Calu3 (cell line): ENCODE measurements at regions not wholly inside any gene's neighbourhood (a gene's known extent, or its start where the extent isn't known, plus 50 kb on each side); places are given as distances from the start of the nearest gene placed in this dataset.

Experiments used
- BruUV-seq: library from RNA; stranded (reverse); fragments of 400-500 nt; replicated peaks from 2 replicates; lab custom pipeline; 2021; lab: Mats Ljungman, UMichigan
- CTCF ChIA-PET: fragments of 300-600 bp; sonication (Branson Sonifier 250); formaldehyde crosslinking; loops from one replicate; lab custom pipeline; 2022; ENCODE audit warnings: antibody characterized with exemption; lab: Charles Lee
- DNase-seq: peaks from one replicate; pipeline ENCODE4 v3.0.0; 2022
- H3K27ac Mint-ChIP-seq: one replicate; pipeline ENCODE4 v1.8.0; 2022; ENCODE audit warnings: mixed read lengths; ENCODE audit not compliant: unreplicated experiment
- H3K27me3 Mint-ChIP-seq: one replicate; pipeline ENCODE4 v1.8.0; 2022; ENCODE audit warnings: mixed read lengths; ENCODE audit not compliant: unreplicated experiment
- H3K36me3 Mint-ChIP-seq: one replicate; pipeline ENCODE4 v1.8.0; 2022; ENCODE audit warnings: mild to moderate bottlenecking, moderate library complexity, mixed read lengths; ENCODE audit not compliant: insufficient read depth, unreplicated experiment
- H3K4me1 Mint-ChIP-seq: one replicate; pipeline ENCODE4 v1.8.0; 2022; ENCODE audit warnings: mild to moderate bottlenecking, low read depth, mixed read lengths; ENCODE audit not compliant: unreplicated experiment
- H3K4me3 Mint-ChIP-seq: one replicate; pipeline ENCODE4 v1.8.0; 2022; ENCODE audit warnings: mild to moderate bottlenecking, low read depth, moderate library complexity, mixed read lengths; ENCODE audit not compliant: unreplicated experiment
- H3K9me3 Mint-ChIP-seq: one replicate; pipeline ENCODE4 v1.8.0; 2022; ENCODE audit warnings: low read depth, mixed read lengths; ENCODE audit not compliant: unreplicated experiment
- CTCF ChIP-seq: fragments of 200-600 bp; IDR thresholded peaks from one replicate; pipeline ENCODE4 v1.8.0; 2022; ENCODE audit warnings: antibody characterized with exemption; ENCODE audit not compliant: unreplicated experiment
- intact Hi-C: fragments of 100-400 bp; cut with micrococcal nuclease; formaldehyde crosslinking; loops from one replicate; pipeline ENCODE4 v1.10.0; 2022; ENCODE audit not compliant: unreplicated experiment

DNA sequence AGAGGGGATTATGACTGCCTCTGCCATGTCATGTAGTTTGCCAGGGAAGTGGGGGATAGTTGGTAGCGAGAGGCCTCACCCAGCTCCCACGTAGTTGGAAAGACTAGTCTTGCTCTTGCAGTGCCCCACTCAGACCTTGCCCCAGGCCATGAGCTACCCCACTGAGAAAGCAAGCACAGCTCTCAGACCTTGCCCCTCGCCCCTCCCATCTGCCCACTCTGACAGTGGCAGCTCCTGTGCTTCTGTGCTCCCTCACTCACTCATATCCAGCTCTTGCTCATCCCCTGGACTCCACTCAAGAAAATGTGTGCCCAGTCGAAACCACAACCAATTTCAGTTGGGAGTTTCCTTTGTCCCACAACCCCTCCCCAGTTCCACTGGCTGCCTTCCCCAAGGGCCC, 55.5 kb upstream of the BDKRB2 start:
- H3K27me3 Mint-ChIP-seq, result no peaks in the 10 kb centered on the region
- intact Hi-C loops, result no loop called here
- no peaks in the 10 kb centered on the region for H3K36me3 Mint-ChIP-seq
- H3K27ac Mint-ChIP-seq, result no peak overlapping the region
- no peak for DNase-seq
- no peaks in the 10 kb centered on the region for H3K4me1 Mint-ChIP-seq
- no TSS peak for BruUV-seq
- TF ChIP-seq CTCF, result no peak
- CTCF ChIA-PET, result no interaction called here
- no peak overlapping the region for H3K4me3 Mint-ChIP-seq
- H3K9me3 Mint-ChIP-seq, result no peaks in the 10 kb centered on the region

GRCh38 chr14:96150214-96150613, 54.4 kb upstream of the BDKRB2 start:
- H3K27me3 Mint-ChIP-seq, result no peaks in the 10 kb centered on the region
- H3K27ac Mint-ChIP-seq, result no peak overlapping the region
- DNase-seq, result no peak
- TF ChIP-seq CTCF, result no peak
- no peaks in the 10 kb centered on the region for H3K9me3 Mint-ChIP-seq
- no peak overlapping the region for H3K4me3 Mint-ChIP-seq
- H3K4me1 Mint-ChIP-seq, result no peaks in the 10 kb centered on the region
- CTCF ChIA-PET, result interaction anchor here (0.6 kb wide), 1 partner anchor 622 kb away, joined by 4 read pairs; no protein-coding TSS in a partner anchor
- no peaks in the 10 kb centered on the region for H3K36me3 Mint-ChIP-seq
- no TSS peak for BruUV-seq
- intact Hi-C loops, result no loop called here

GRCh38 chr14:96151242-96151641, 53.4 kb upstream of the BDKRB2 start:
- BruUV-seq, result no TSS peak
- CTCF ChIA-PET, result interaction anchor here (0.7 kb wide), 1 partner anchor 12 kb away, joined by 3 read pairs; no protein-coding TSS in a partner anchor
- no peak overlapping the region for H3K27ac Mint-ChIP-seq
- no peaks in the 10 kb centered on the region for H3K36me3 Mint-ChIP-seq
- DNase-seq, result no peak
- H3K4me1 Mint-ChIP-seq, result no peaks in the 10 kb centered on the region
- no peaks in the 10 kb centered on the region for H3K27me3 Mint-ChIP-seq
- H3K9me3 Mint-ChIP-seq, result no peaks in the 10 kb centered on the region
- intact Hi-C loops, result no loop called here
- no peak overlapping the region for H3K4me3 Mint-ChIP-seq
- no peak for TF ChIP-seq CTCF

GRCh38 chr14:96153003-96153402, 51.6 kb upstream of the BDKRB2 start:
- H3K27ac Mint-ChIP-seq, result no peak overlapping the region
- no peaks in the 10 kb centered on the region for H3K9me3 Mint-ChIP-seq
- BruUV-seq, result no TSS peak

More at GRCh38 chr14:96153003-96153402, 51.6 kb upstream of the BDKRB2 start:
- H3K4me1 Mint-ChIP-seq, result no peaks in the 10 kb centered on the region
- no peaks in the 10 kb centered on the region for H3K36me3 Mint-ChIP-seq
- no peak for TF ChIP-seq CTCF
- CTCF ChIA-PET, result no interaction called here
- H3K4me3 Mint-ChIP-seq, result no peak overlapping the region
- no peaks in the 10 kb centered on the region for H3K27me3 Mint-ChIP-seq
- no peak for DNase-seq
- intact Hi-C loops, result no loop called here
